H1 (cell line): ENCODE measurements at regions not wholly inside any gene's neighbourhood (a gene's known extent, or its start where the extent isn't known, plus 50 kb on each side); places are given as distances from the start of the nearest gene placed in this dataset.

Experiments used
- CTCF ChIA-PET: fragments of 300-600 bp; sonication (Branson Sonifier 250); formaldehyde crosslinking; loops from one replicate; lab custom pipeline; 2021; ENCODE audit not compliant: partially characterized antibody; lab: Charles Lee
- POLR2A ChIA-PET: fragments of 300-600 bp; sonication (Branson Sonifier 250); formaldehyde crosslinking; loops from one replicate; lab custom pipeline; 2021; ENCODE audit warnings: inconsistent platforms; ENCODE audit not compliant: partially characterized antibody; lab: Charles Lee
- DNase-seq, 2 experiments: peaks; one replicate each; pipeline versions ENCODE4 v3.0.0 to v3.0.0-alpha.2; 2010 to 2022; ENCODE audit warnings: low spot score in 2 of 2, low read depth in 1 of 2, mixed read lengths in 1 of 2
- FAIRE-seq: peaks from 2 replicates; lab custom pipeline; 2011; peaks lifted over from hg19 to GRCh38; lab: Jason Lieb, UNC
- H2AFZ ChIP-seq: 2 replicates; pipeline ENCODE4 v1.8.1; 2012; ENCODE audit warnings: low read length, inconsistent platforms
- H2AK5ac ChIP-seq: 2 replicates; pipeline ENCODE4 v1.6.1; 2013; ENCODE audit warnings: low read depth, low read length
- H2BK120ac ChIP-seq: replicated peaks from 2 replicates; pipeline ENCODE3; 2013; ENCODE audit warnings: low read depth, low read length, inconsistent platforms
- H2BK12ac ChIP-seq: 2 replicates; pipeline ENCODE4 v1.6.1; 2013; ENCODE audit warnings: low read depth, low read length
- H2BK15ac ChIP-seq: 2 replicates; pipeline ENCODE4 v1.6.1; 2013; ENCODE audit warnings: low read length
- H2BK20ac ChIP-seq: 2 replicates; pipeline ENCODE4 v1.6.1; 2013; ENCODE audit warnings: low read length
- H2BK5ac ChIP-seq: 2 replicates; pipeline ENCODE4 v1.6.1; 2013; ENCODE audit warnings: low read depth, low read length
- H3K14ac ChIP-seq: 2 replicates; pipeline ENCODE4 v1.6.1; 2013; ENCODE audit warnings: inconsistent platforms; ENCODE audit not compliant: insufficient read length
- H3K18ac ChIP-seq: 2 replicates; pipeline ENCODE4 v1.6.1; 2013; ENCODE audit warnings: low read length; ENCODE audit errors: extremely low read depth
- H3K23ac ChIP-seq: 2 replicates; pipeline ENCODE4 v1.6.1; 2013; ENCODE audit warnings: inconsistent platforms; ENCODE audit not compliant: insufficient read length
- H3K23me2 ChIP-seq: 2 replicates; pipeline ENCODE4 v1.6.1; 2013; ENCODE audit warnings: low read depth, low read length
- H3K27ac ChIP-seq: 2 replicates; pipeline ENCODE4 v1.6.1; 2011; ENCODE audit warnings: low read depth, low read length, inconsistent platforms
- H3K27me3 ChIP-seq, 4 experiments: replicated peaks in 1 of 4; 1 replicate in 1 of 4; 2 replicates in 3 of 4; pipeline versions ENCODE4 v1.6.1 to v1.8.1; 2011 to 2013; ENCODE audit warnings: low read length in 3 of 4, mild to moderate bottlenecking in 3 of 4, inconsistent platforms in 2 of 4, mixed read lengths in 2 of 4, moderate library complexity in 1 of 4; ENCODE audit not compliant: control insufficient read depth in 3 of 4, insufficient read depth in 3 of 4; ENCODE audit errors: extremely low read depth in 1 of 4
- H3K36me3 ChIP-seq, 4 experiments: 2 replicates each; pipeline versions ENCODE4 v1.6.1 to v1.8.1; 2011 to 2013; ENCODE audit warnings: mild to moderate bottlenecking in 4 of 4, low read length in 3 of 4, moderate library complexity in 2 of 4, control low read depth in 1 of 4, inconsistent platforms in 1 of 4; ENCODE audit not compliant: insufficient read depth in 4 of 4, control insufficient read depth in 2 of 4
- H3K4ac ChIP-seq: replicated peaks from 2 replicates; pipeline ENCODE3; 2013; ENCODE audit warnings: low read length, low read depth, mixed read lengths, inconsistent platforms; ENCODE audit not compliant: insufficient read length
- H3K4me1 ChIP-seq, 4 experiments: replicated peaks in 1 of 4; 1 replicate in 1 of 4; 2 replicates in 3 of 4; pipeline versions ENCODE4 v1.6.1 to v1.8.1; 2011 to 2013; ENCODE audit warnings: low read length in 3 of 4, inconsistent platforms in 2 of 4, mixed read lengths in 1 of 4; ENCODE audit not compliant: insufficient read depth in 4 of 4, control insufficient read depth in 3 of 4
- H3K4me2 ChIP-seq, 2 experiments: 2 replicates each; pipeline versions ENCODE4 v1.6.1 to v1.8.1; 2011 to 2013; ENCODE audit warnings: low read depth in 2 of 2, low read length in 2 of 2, control low read depth in 1 of 2, inconsistent platforms in 1 of 2, mild to moderate bottlenecking in 1 of 2; ENCODE audit not compliant: insufficient read depth in 1 of 2
- H3K4me3 ChIP-seq, 4 experiments: fragments of 200-600, 300-600 bp in 1 of 4; sonication (generic), shearing (Covaris generic), sonication (Bioruptor Twin) in 1 of 4; 2 replicates each; pipeline versions ENCODE4 v1.5.1 to v1.8.1; 2011 to 2016; ENCODE audit warnings: low read length in 4 of 4, low read depth in 3 of 4, control low read depth in 2 of 4, inconsistent platforms in 2 of 4, mild to moderate bottlenecking in 2 of 4, mixed read lengths in 1 of 4, moderate library complexity in 1 of 4; ENCODE audit not compliant: insufficient read depth in 2 of 4; ENCODE audit errors: extremely low read depth in 1 of 4
- H3K56ac ChIP-seq: replicated peaks from 2 replicates; pipeline ENCODE3; 2013; ENCODE audit warnings: low read depth, mild to moderate bottlenecking, mixed read lengths, low read length, inconsistent platforms; ENCODE audit not compliant: insufficient read length
- H3K79me1 ChIP-seq: 2 replicates; pipeline ENCODE4 v1.6.1; 2013; ENCODE audit warnings: low read depth, low read length, control low read depth
- H3K79me2 ChIP-seq, 2 experiments: 2 replicates each; pipeline versions ENCODE4 v1.6.1 to v1.8.1; 2012 to 2013; ENCODE audit warnings: low read length in 2 of 2, mild to moderate bottlenecking in 2 of 2, inconsistent platforms in 1 of 2; ENCODE audit not compliant: insufficient read depth in 2 of 2, control insufficient read depth in 1 of 2
- H3K9ac ChIP-seq, 4 experiments: replicated peaks in 1 of 4; 1 replicate in 1 of 4; 2 replicates in 3 of 4; pipeline versions ENCODE4 v1.6.1 to v1.8.1; 2011 to 2013; ENCODE audit warnings: low read depth in 3 of 4, low read length in 3 of 4, control low read depth in 2 of 4, mild to moderate bottlenecking in 2 of 4, moderate library complexity in 2 of 4, inconsistent platforms in 1 of 4; ENCODE audit errors: extremely low read depth in 1 of 4
- H3K9me3 ChIP-seq, 2 experiments: 2 replicates each; pipeline versions ENCODE4 v1.6.1 to v1.8.1; 2012 to 2013; ENCODE audit warnings: mild to moderate bottlenecking in 2 of 2, moderate library complexity in 2 of 2, control low read depth in 1 of 2, inconsistent platforms in 1 of 2, low read depth in 1 of 2, low read length in 1 of 2, mixed read lengths in 1 of 2; ENCODE audit not compliant: insufficient read depth in 2 of 2
- H4K20me1 ChIP-seq, 2 experiments: replicated peaks in 1 of 2; 2 replicates each; pipeline versions ENCODE3 to v1.8.1; 2011 to 2013; ENCODE audit warnings: inconsistent platforms in 2 of 2, low read length in 2 of 2, mild to moderate bottlenecking in 1 of 2; ENCODE audit not compliant: insufficient read depth in 2 of 2, control insufficient read depth in 1 of 2
- H4K5ac ChIP-seq: 2 replicates; pipeline ENCODE4 v1.6.1; 2013; ENCODE audit warnings: low read length, low read depth, mixed read lengths, inconsistent platforms; ENCODE audit not compliant: insufficient read length
- H4K8ac ChIP-seq: 2 replicates; pipeline ENCODE4 v1.8.0; 2013; ENCODE audit warnings: mild to moderate bottlenecking, moderate library complexity, low read length, inconsistent platforms; ENCODE audit not compliant: insufficient read depth; ENCODE audit errors: extremely low read depth
- H4K91ac ChIP-seq: replicated peaks from 2 replicates; pipeline ENCODE3; 2013; ENCODE audit warnings: low read length, mixed read lengths, inconsistent platforms; ENCODE audit not compliant: insufficient read length
- ATF3 ChIP-seq: IDR thresholded peaks from 2 replicates; pipeline ENCODE4 v1.6.1; 2011; ENCODE audit warnings: low read depth, mild to moderate bottlenecking, low read length; ENCODE audit not compliant: insufficient read depth
- BACH1 ChIP-seq: IDR thresholded peaks from 2 replicates; pipeline ENCODE4 v1.6.1; 2012; ENCODE audit warnings: low read length, improper control_type of control experiment
- BRCA1 ChIP-seq: IDR thresholded peaks from 2 replicates; pipeline ENCODE4 v1.6.1; 2012; ENCODE audit warnings: low read depth, low read length, improper control_type of control experiment
- CHD1 ChIP-seq: IDR thresholded peaks from 2 replicates; pipeline ENCODE4 v1.6.1; 2012; ENCODE audit warnings: low read depth, low read length, improper control_type of control experiment
- CHD2 ChIP-seq: IDR thresholded peaks from 2 replicates; pipeline ENCODE4 v1.6.1; 2012; ENCODE audit warnings: low read length, improper control_type of control experiment
- EZH2 ChIP-seq: fragments of 200-600 bp; sonication (generic); IDR thresholded peaks from 2 replicates; pipeline ENCODE4 v1.7.1; 2012; ENCODE audit warnings: low read depth, mild to moderate bottlenecking, moderate library complexity, low read length, inconsistent platforms; ENCODE audit not compliant: severe bottlenecking
- HDAC6 ChIP-seq: IDR thresholded peaks from one replicate; pipeline ENCODE4 v1.7.1; 2012; ENCODE audit warnings: low read depth, mild to moderate bottlenecking, inconsistent platforms, low read length, moderate library complexity
- POLR2AphosphoS5 ChIP-seq: IDR thresholded peaks from 2 replicates; pipeline ENCODE4 v1.6.1; 2011; ENCODE audit warnings: low read depth, low read length
- RAD21 ChIP-seq, 2 experiments: IDR thresholded peaks in 1 of 2; conservative IDR thresholded peaks in 1 of 2; 2 replicates each; pipeline ENCODE4 v1.6.1; 2011; ENCODE audit warnings: low read depth in 2 of 2, low read length in 2 of 2, improper control_type of control experiment in 1 of 2, inconsistent platforms in 1 of 2, mild to moderate bottlenecking in 1 of 2, moderate library complexity in 1 of 2
- SIRT6 ChIP-seq: IDR thresholded peaks from one replicate; pipeline ENCODE4 v1.7.1; 2012; ENCODE audit warnings: low read length, inconsistent platforms
- SIX5 ChIP-seq: IDR thresholded peaks from 2 replicates; pipeline ENCODE4 v1.6.1; 2011; ENCODE audit warnings: mild to moderate bottlenecking, low read depth, low read length
- SUZ12 ChIP-seq: fragments of 200-600 bp; sonication (generic); IDR thresholded peaks from 2 replicates; pipeline ENCODE4 v1.6.1; 2012; ENCODE audit warnings: mild to moderate bottlenecking, inconsistent platforms, low read length, moderate library complexity, mixed read lengths

GRCh38 chr6:128757961-128758360 is 125.0 kb upstream of the LAMA2 start:
- H3K36me3 ChIP-seq: no peaks in the 10 kb centered on the region
- H3K4me3 ChIP-seq: no peak overlapping the region
- no peaks in the 10 kb centered on the region for H3K79me1 ChIP-seq
- H3K9me3 ChIP-seq: no peaks in the 10 kb centered on the region; a peak in 1 of 4 replicates
- no peak overlapping the region for H3K27ac ChIP-seq
- no peaks in the 10 kb centered on the region for H3K23me2 ChIP-seq
- no peak overlapping the region for H2BK5ac ChIP-seq
- no peak overlapping the region for H2AK5ac ChIP-seq
- no peak overlapping the region for H2BK15ac ChIP-seq
- no peak overlapping the region for H2BK12ac ChIP-seq
- no peak overlapping the region for H3K23ac ChIP-seq
- no peak overlapping the region for H3K9ac ChIP-seq
- no peak overlapping the region for H3K4ac ChIP-seq
- CTCF ChIA-PET: no interaction called here
- no peak for TF ChIP-seq SUZ12
- no peak for TF ChIP-seq BRCA1
- no peak for TF ChIP-seq BACH1
- no peak for TF ChIP-seq SIX5
- no peak for TF ChIP-seq HDAC6
- TF ChIP-seq SIRT6: no peak
- no peak for TF ChIP-seq RAD21 (IDR thresholded peaks at IDR 0.05 in 1 of 2, conservative IDR thresholded peaks at IDR 0.05 in 1 of 2; ENCODE audit: low read depth in 2 of 2, low read length in 2 of 2)
- no peak for TF ChIP-seq POLR2AphosphoS5
- no peak for TF ChIP-seq EZH2
- no peak for TF ChIP-seq ATF3
- TF ChIP-seq CHD2: no peak
- TF ChIP-seq CHD1: no peak
- no peak overlapping the region for H2AFZ ChIP-seq
- H3K4me1 ChIP-seq: no peaks in the 10 kb centered on the region
- no peak for DNase-seq
- no peak overlapping the region for H3K4me2 ChIP-seq
- POLR2A ChIA-PET: no interaction called here
- H3K14ac ChIP-seq: no peak overlapping the region
- H3K27me3 ChIP-seq: no peaks in the 10 kb centered on the region
- no peaks in the 10 kb centered on the region for H3K79me2 ChIP-seq
- no peaks in the 10 kb centered on the region for H4K20me1 ChIP-seq
- H3K56ac ChIP-seq: no peak overlapping the region
- no peak overlapping the region for H2BK20ac ChIP-seq
- FAIRE-seq: no peak
- H3K18ac ChIP-seq: no peak overlapping the region
- H2BK120ac ChIP-seq: no peak overlapping the region
- no peak overlapping the region for H4K8ac ChIP-seq
- no peak overlapping the region for H4K5ac ChIP-seq
- no peak overlapping the region for H4K91ac ChIP-seq
